GM13976 (cell line): ENCODE measurements at regions not wholly inside any gene's neighbourhood (a gene's known extent, or its start where the extent isn't known, plus 50 kb on each side); places are given as distances from the start of the nearest gene placed in this dataset.

Experiments
- DNase-seq: peaks from one replicate; pipeline ENCODE4 v3.0.0; 2012; ENCODE audit warnings: low spot score
- CTCF ChIP-seq: IDR thresholded peaks from 2 replicates; pipeline ENCODE4 v1.5.1; 2012; ENCODE audit warnings: borderline replicate concordance, mild to moderate bottlenecking; ENCODE audit not compliant: insufficient read depth; ENCODE audit errors: extremely low read depth, missing control alignments, control extremely low read depth
- in situ Hi-C: fragments of 300-500 bp; cut with MboI; formaldehyde crosslinking; loops from one replicate; pipeline ENCODE4 v1.12.0; 2022; ENCODE audit warnings: low sequenced_read_pairs, mixed read lengths, inconsistent platforms; ENCODE audit not compliant: unreplicated experiment

DNA sequence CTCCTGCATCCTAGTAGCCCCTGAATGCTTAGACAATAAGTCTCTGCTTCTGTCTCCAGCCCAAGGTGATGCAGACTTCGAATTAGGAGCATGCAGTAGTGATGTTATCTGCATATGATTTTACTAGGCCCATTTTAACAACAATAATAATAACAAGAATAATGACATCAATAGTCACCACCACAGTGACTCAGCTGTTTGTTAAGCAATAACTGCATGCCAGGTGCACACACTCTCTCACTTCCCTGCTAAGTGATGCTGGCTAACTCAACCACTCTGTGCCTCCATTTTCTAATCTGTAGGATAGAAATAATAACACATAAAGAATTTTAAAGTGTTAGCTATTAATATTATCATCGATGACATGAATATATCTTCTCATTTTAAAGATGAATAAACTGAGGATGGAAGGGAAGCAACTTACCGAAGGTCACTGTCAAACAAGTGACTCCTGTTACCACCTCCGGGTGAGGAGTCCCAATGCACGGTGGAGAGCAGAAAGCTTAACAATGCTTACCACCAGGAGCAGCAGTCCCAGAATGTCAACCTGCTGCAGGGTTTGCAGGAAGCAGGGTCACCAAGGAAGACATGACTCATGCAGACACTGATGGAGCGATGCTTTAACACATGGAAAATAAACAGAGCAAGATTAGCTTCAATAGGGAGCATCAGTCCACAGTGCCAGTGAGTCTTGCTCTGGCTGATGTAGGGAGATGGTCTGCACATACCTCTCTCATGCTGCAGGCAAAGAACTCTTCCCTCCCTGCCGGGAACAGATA lies 290.2 kb downstream of the SPATA17 start:
- DNase-seq = no peak
- in situ Hi-C loops = no loop called here
- TF ChIP-seq CTCF = no peak

GRCh38 chr1:217924924-217925323 lies 293.8 kb downstream of the SPATA17 start:
- TF ChIP-seq CTCF = no peak
- no peak for DNase-seq
- in situ Hi-C loops = no loop called here

GRCh38 chr1:217929213-217929885 lies 298.2 kb downstream of the SPATA17 start:
- in situ Hi-C loops = no loop called here
- no peak for TF ChIP-seq CTCF
- no peak for DNase-seq

- in situ Hi-C loops = no loop called here
- no peak for TF ChIP-seq CTCF
- no peak for DNase-seq
Observed at GRCh38 chr1:217943361-217943760, 312.2 kb downstream of the SPATA17 start.

GRCh38 chr1:217944550-217944949 lies 313.4 kb downstream of the SPATA17 start:
- TF ChIP-seq CTCF = no peak
- in situ Hi-C loops = no loop called here
- DNase-seq = no peak

- DNase-seq = no peak
- in situ Hi-C loops = no loop called here
- TF ChIP-seq CTCF = no peak
Observed at GRCh38 chr1:217946511-217946910, 315.4 kb downstream of the SPATA17 start.

DNA sequence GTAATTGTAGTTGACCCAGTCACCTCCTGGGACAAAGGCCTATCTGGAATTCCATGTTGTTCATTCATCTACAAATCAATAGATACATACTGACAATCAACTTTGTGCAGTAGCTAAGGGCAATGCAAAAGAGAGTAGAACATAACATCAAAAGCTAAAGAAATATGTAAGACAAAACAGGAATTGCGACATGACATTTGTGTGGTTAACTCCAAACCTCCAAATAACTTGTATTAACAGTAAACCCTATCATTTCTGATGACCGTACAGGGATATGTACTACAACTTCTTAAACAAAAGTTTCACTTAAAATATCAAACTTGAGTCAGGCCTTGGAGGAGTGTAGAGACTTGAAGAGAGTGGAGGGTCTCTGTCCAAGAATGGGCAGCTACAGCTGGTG lies 317.6 kb downstream of the SPATA17 start:
- in situ Hi-C loops = no loop called here
- DNase-seq = no peak
- TF ChIP-seq CTCF = no peak
